Endodermal cell (in vitro differentiated cells): ENCODE measurements at regions not wholly inside any gene's neighbourhood (a gene's known extent, or its start where the extent isn't known, plus 50 kb on each side); places are given as distances from the start of the nearest gene placed in this dataset.
A peak's percentile ranks its signal among the peaks of the same experiment; 100 is the strongest.
"Not testable (repeated sequence)": the region's sequence is repeated elsewhere in the genome, so short reads cannot be mapped to it uniquely, and the experiment has no call there.

Experiments used
- DNase-seq: peaks from one replicate; pipeline ENCODE4 v3.0.0-alpha.2; 2017
- H3K27ac ChIP-seq: 2 replicates; pipeline ENCODE4 v1.5.1; 2013; ENCODE audit warnings: mild to moderate bottlenecking, low read depth, low read length, moderate library complexity
- H3K27me3 ChIP-seq: 2 replicates; pipeline ENCODE4 v1.6.1; 2013; ENCODE audit warnings: mild to moderate bottlenecking, low read length, moderate library complexity; ENCODE audit not compliant: insufficient read depth, control insufficient read depth, poor library complexity, severe bottlenecking
- H3K36me3 ChIP-seq: 2 replicates; pipeline ENCODE4 v1.7.0; 2013; ENCODE audit warnings: mild to moderate bottlenecking, low read length, moderate library complexity; ENCODE audit not compliant: control insufficient read depth, insufficient read depth
- H3K4me1 ChIP-seq: one replicate; pipeline ENCODE4 v1.7.0; 2013; ENCODE audit warnings: low read length; ENCODE audit not compliant: control insufficient read depth, insufficient read depth
- H3K4me3 ChIP-seq: 2 replicates; pipeline ENCODE4 v1.5.1; 2013; ENCODE audit warnings: mild to moderate bottlenecking, low read length, moderate library complexity
- H3K9ac ChIP-seq: 2 replicates; pipeline ENCODE4 v1.6.1; 2013; ENCODE audit warnings: mild to moderate bottlenecking, low read length, moderate library complexity; ENCODE audit not compliant: poor library complexity, severe bottlenecking; ENCODE audit errors: extremely low read depth
- H3K9me3 ChIP-seq: 2 replicates; pipeline ENCODE4 v1.6.1; 2013; ENCODE audit warnings: mild to moderate bottlenecking, low read length, moderate library complexity; ENCODE audit not compliant: control insufficient read depth
- H3K27ac Mint-ChIP-seq: 2 replicates; pipeline ENCODE4 v1.8.0; 2020; ENCODE audit warnings: mixed read lengths
- H3K27me3 Mint-ChIP-seq: 2 replicates; pipeline ENCODE4 v1.8.0; 2021; ENCODE audit warnings: mild to moderate bottlenecking, mixed read lengths; ENCODE audit not compliant: insufficient read depth
- H3K36me3 Mint-ChIP-seq: 2 replicates; pipeline ENCODE4 v1.8.0; 2020; ENCODE audit warnings: low read depth, mixed read lengths
- H3K4me1 Mint-ChIP-seq: 2 replicates; pipeline ENCODE4 v1.8.0; 2020; ENCODE audit warnings: mixed read lengths
- H3K4me3 Mint-ChIP-seq: 2 replicates; pipeline ENCODE4 v1.8.0; 2020; ENCODE audit warnings: mild to moderate bottlenecking, moderate library complexity, mixed read lengths
- H3K9me3 Mint-ChIP-seq: 2 replicates; pipeline ENCODE4 v1.8.0; 2020; ENCODE audit warnings: mild to moderate bottlenecking, mixed read lengths
- WGBS, 2 experiments: methylation state at CpG; one replicate each; pipeline versions ENCODE4 v1.1.5 to v1.1.7; 2013; ENCODE audit warnings: missing lambda C conversion rate in 2 of 2, mixed read lengths in 1 of 2; ENCODE audit not compliant: insufficient coverage in 1 of 2, insufficient read length in 1 of 2; 5-methylcytosine and 5-hydroxymethylcytosine counted together
- TF ChIP-seq, protein P1 (sequence below): fragments of 200-600 bp; sonication (generic); conservative IDR thresholded peaks from 2 replicates; pipeline ENCODE4 v1.5.0; 2021; ENCODE audit warnings: antibody characterized with exemption, mild to moderate bottlenecking

DNA sequence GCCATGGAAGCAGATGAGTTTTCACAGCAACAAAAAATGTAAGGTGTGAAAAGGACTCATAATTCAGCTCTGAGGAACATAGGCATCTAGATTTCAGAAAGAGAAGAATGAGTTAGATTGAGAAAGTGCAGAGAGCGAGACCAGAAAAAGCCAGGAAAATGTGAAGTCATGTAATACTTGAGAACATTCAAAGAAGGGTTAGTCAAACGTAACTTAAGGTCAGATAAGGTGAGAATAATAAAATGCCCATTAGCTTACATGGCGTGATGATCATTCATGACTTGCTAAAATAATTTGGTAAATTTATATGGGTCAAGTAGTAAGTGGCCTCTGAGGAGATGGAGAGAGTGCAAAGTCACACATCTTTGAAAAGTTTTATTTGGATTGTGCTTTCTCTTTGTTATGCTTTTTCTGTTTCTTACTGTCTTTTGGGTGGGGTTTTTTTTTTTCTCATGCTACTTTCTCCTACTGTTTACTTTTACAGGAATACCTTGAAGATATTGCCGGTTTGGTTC is 271.8 kb upstream of the NRG3 start:
- no peak overlapping the region for H3K4me3 ChIP-seq
- Mint-ChIP-seq H3K27me3 (no peaks in the 10 kb centered on the region), H3K4me1 (no peaks in the 10 kb centered on the region), H3K9me3 (no peaks in the 10 kb centered on the region), H3K36me3 (no peaks in the 10 kb centered on the region), H3K27ac (no peak overlapping the region), H3K4me3 (no peak overlapping the region)
- WGBS, 2 experiments: 82 to 89% methylated on average over 3 to 4 of the region's 4 CpGs
- no peak overlapping the region for H3K27ac ChIP-seq
- no peaks in the 10 kb centered on the region for H3K36me3 ChIP-seq
- H3K27me3 ChIP-seq: no peaks in the 10 kb centered on the region
- TF ChIP-seq, protein P1, sequence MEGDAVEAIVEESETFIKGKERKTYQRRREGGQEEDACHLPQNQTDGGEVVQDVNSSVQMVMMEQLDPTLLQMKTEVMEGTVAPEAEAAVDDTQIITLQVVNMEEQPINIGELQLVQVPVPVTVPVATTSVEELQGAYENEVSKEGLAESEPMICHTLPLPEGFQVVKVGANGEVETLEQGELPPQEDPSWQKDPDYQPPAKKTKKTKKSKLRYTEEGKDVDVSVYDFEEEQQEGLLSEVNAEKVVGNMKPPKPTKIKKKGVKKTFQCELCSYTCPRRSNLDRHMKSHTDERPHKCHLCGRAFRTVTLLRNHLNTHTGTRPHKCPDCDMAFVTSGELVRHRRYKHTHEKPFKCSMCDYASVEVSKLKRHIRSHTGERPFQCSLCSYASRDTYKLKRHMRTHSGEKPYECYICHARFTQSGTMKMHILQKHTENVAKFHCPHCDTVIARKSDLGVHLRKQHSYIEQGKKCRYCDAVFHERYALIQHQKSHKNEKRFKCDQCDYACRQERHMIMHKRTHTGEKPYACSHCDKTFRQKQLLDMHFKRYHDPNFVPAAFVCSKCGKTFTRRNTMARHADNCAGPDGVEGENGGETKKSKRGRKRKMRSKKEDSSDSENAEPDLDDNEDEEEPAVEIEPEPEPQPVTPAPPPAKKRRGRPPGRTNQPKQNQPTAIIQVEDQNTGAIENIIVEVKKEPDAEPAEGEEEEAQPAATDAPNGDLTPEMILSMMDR: no peak
- no peaks in the 10 kb centered on the region for H3K9me3 ChIP-seq
- H3K4me1 ChIP-seq: no peaks in the 10 kb centered on the region
- H3K9ac ChIP-seq: no peak overlapping the region
- no peak for DNase-seq

DNA sequence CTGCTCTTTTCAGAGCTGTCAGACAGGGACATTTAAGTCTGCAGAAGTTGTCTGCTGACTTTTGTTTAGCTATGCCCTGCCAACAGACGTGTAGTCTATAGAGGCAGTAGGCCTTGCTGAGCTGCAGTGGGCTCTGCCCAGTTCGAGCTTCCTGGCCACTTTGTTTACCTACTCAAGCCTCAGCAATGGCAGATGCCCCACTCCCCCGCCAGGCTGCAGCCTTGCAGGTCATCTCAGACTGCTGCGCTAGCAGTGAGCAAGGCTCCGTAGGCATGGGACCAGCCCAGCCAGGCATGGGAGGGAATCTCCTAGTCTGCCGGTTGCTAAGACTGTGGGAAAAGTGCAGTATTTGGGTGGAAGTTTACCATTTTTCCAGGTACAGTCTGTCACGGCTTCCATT is 230.5 kb upstream of the NRG3 start:
- H3K9me3 Mint-ChIP-seq, H3K4me3 ChIP-seq, H3K36me3 Mint-ChIP-seq, H3K4me3 Mint-ChIP-seq, H3K4me1 ChIP-seq, H3K27me3 ChIP-seq, H3K36me3 ChIP-seq, H3K27ac ChIP-seq, DNase-seq, H3K9ac ChIP-seq, H3K27me3 Mint-ChIP-seq, H3K4me1 Mint-ChIP-seq, H3K27ac Mint-ChIP-seq, H3K9me3 ChIP-seq: not testable (repeated sequence)
- 76 to 91% methylated on average over 4 to 7 of the region's 7 CpGs for WGBS, 2 experiments

DNA sequence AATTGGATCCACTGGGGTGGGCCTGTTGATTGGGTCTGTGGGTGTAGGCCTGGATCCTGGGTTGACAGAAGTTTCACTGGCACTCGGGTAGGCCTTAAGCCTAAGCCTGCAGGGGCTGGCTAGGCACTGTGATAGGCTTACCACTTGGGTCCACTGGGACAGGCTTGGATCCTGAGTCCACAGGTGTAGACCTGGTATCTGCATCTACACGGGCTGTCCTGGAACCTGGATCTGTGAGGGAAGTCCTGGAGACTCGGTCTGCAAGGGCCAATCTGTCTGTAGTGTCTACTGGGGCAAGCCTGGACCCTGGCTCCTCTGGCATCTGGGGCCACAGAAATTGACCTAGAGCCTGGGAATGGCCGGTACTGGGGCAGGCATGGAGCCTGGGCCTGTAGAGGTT is 219.0 kb upstream of the NRG3 start:
- Mint-ChIP-seq H3K4me3 (no peak overlapping the region), H3K27ac (peak overlapping the region; percentile 26), H3K36me3 (no peaks in the 10 kb centered on the region), H3K27me3 (no peaks in the 10 kb centered on the region), H3K4me1 (no peaks in the 10 kb centered on the region), H3K9me3 (peaks cover 14% of the 10 kb centered on the region)
- no peaks in the 10 kb centered on the region for H3K36me3 ChIP-seq
- WGBS, 2 experiments: 86 to 97% methylated on average over 4 of the region's 4 CpGs
- no peaks in the 10 kb centered on the region for H3K4me1 ChIP-seq
- H3K27me3 ChIP-seq: no peaks in the 10 kb centered on the region
- no peak overlapping the region for H3K4me3 ChIP-seq
- H3K9ac ChIP-seq: no peak overlapping the region
- H3K9me3 ChIP-seq: no peaks in the 10 kb centered on the region
- DNase-seq: no peak
- TF ChIP-seq, protein P1: no peak
- no peak overlapping the region for H3K27ac ChIP-seq

DNA sequence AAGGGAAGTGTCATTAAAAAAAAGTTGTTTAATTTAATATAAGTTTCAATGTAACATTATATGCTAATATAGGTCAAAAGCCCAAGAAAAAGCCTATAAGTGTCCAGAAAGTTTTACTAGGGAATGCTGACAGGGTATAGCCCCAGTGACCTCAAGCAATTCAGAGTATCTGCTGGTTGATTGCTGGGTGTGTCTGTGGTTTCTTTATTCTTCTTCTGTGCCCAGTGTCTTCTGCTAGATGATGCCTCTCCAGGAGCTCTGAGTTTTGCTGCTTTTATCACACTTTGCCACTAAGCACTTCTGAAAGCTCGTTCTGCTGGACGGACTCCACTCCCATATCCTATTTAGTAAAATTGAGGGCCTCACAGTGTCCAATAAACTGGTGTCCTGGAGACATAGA is 212.2 kb upstream of the NRG3 start:
- Mint-ChIP-seq H3K27ac (no peak overlapping the region), H3K4me1 (no peaks in the 10 kb centered on the region), H3K9me3 (no peaks in the 10 kb centered on the region), H3K4me3 (no peak overlapping the region), H3K27me3 (no peaks in the 10 kb centered on the region), H3K36me3 (no peaks in the 10 kb centered on the region)
- Histone ChIP-seq H3K9ac (no peak overlapping the region), H3K27me3 (no peaks in the 10 kb centered on the region), H3K36me3 (no peaks in the 10 kb centered on the region), H3K4me3 (no peak overlapping the region), H3K9me3 (no peaks in the 10 kb centered on the region), H3K4me1 (no peaks in the 10 kb centered on the region), H3K27ac (no peak overlapping the region)
- no peak for DNase-seq
- WGBS, 2 experiments: 93% methylated on average over 2 of the region's 2 CpGs; no CpG with 5 or more reads in 1 of the 2 experiments
- TF ChIP-seq, protein P1: no peak

DNA sequence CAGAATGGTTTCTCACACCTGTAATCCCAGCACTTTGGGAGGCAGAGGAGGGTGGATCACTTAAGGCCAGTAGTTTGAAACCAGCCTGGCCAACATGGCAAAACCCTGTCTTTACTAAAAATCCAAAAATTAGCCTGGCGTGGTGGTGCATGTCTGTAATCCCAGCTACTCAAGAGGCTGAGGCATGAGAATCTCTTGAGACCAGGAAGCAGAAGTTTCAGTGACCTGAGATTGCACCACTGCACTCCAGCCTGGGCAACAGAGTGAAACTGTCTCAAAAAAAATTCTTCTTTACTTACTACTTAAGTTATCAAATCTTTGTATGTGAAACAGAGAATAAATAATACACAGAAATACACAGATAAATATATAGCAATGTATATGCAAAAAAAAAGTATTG is 210.2 kb upstream of the NRG3 start:
- not testable (repeated sequence) for H3K36me3 Mint-ChIP-seq

More for the DNA sequence above, 210.2 kb upstream of the NRG3 start:
- H3K36me3 ChIP-seq, H3K4me1 Mint-ChIP-seq, H3K9me3 Mint-ChIP-seq, H3K27me3 Mint-ChIP-seq, H3K4me3 Mint-ChIP-seq, H3K27me3 ChIP-seq, H3K9ac ChIP-seq, H3K27ac Mint-ChIP-seq, H3K27ac ChIP-seq, H3K9me3 ChIP-seq, DNase-seq, H3K4me1 ChIP-seq, H3K4me3 ChIP-seq: not testable (repeated sequence)
- 91 to 100% methylated on average over 1 of the region's 1 CpG for WGBS, 2 experiments
